Kidney (tissue), 13 donors: ENCODE measurements at regions not wholly inside any gene's neighbourhood (a gene's known extent, or its start where the extent isn't known, plus 50 kb on each side); places are given as distances from the start of the nearest gene placed in this dataset.
"Not testable (repeated sequence)": the region's sequence is repeated elsewhere in the genome, so short reads cannot be mapped to it uniquely, and the experiment has no call there.

Experiments used
- DNase-seq, 5 donors: peaks; one replicate each; pipeline ENCODE4 v3.0.0-alpha.2; 2013 to 2020
- FAIRE-seq: peaks from 2 replicates; lab custom pipeline; 2012; peaks lifted over from hg19 to GRCh38; lab: Jason Lieb, UNC
- H3K27ac ChIP-seq, 2 donors: one replicate each; pipeline ENCODE4 v1.7.0; 2013; ENCODE audit warnings: low read depth in 2 of 2, low read length in 2 of 2, inconsistent platforms in 1 of 2
- H3K27me3 ChIP-seq: one replicate; pipeline ENCODE4 v1.7.1; 2013; ENCODE audit warnings: low read length, inconsistent platforms; ENCODE audit not compliant: control insufficient read depth, insufficient read depth
- H3K36me3 ChIP-seq, 3 donors: one replicate each; pipeline versions ENCODE4 v1.7.0 to v1.7.1; 2013; ENCODE audit warnings: low read length in 3 of 3, control low read depth in 1 of 3, inconsistent platforms in 1 of 3; ENCODE audit not compliant: insufficient read depth in 3 of 3, control insufficient read depth in 2 of 3
- H3K4me1 ChIP-seq, 3 donors: one replicate each; pipeline versions ENCODE4 v1.7.0 to v1.7.1; 2013; ENCODE audit warnings: low read length in 3 of 3, inconsistent platforms in 1 of 3, low read depth in 1 of 3; ENCODE audit not compliant: control insufficient read depth in 2 of 3, insufficient read depth in 2 of 3
- H3K4me3 ChIP-seq, 3 donors: one replicate each; pipeline versions ENCODE4 v1.7.0 to v1.8.1; 2013; ENCODE audit warnings: low read length in 3 of 3, control low read depth in 1 of 3, inconsistent platforms in 1 of 3
- H3K9ac ChIP-seq, 3 donors: one replicate each; pipeline versions ENCODE4 v1.7.0 to v1.7.1; 2013; ENCODE audit warnings: low read length in 3 of 3, control low read depth in 1 of 3, inconsistent platforms in 1 of 3
- H3K9me3 ChIP-seq, 3 donors: one replicate each; pipeline versions ENCODE4 v1.7.0 to v1.7.1; 2013; ENCODE audit warnings: low read length in 3 of 3, control low read depth in 1 of 3, inconsistent platforms in 1 of 3; ENCODE audit not compliant: control insufficient read depth in 2 of 3, insufficient read depth in 1 of 3
- intact Hi-C: fragments of 100-400 bp; cut with DNase I; formaldehyde crosslinking; loops from one replicate; pipeline ENCODE4 v1.11.1; 2022
- TF ChIP-seq, protein P1 (sequence below): IDR thresholded peaks from 3 replicates; pipeline ENCODE4 v1.5.1; 2012; ENCODE audit warnings: mild to moderate bottlenecking, moderate library complexity, borderline replicate concordance; ENCODE audit not compliant: insufficient read depth; ENCODE audit errors: extremely low read depth
- donor health status: control.
- donor health status: control.
- donor health status: control.
- donor health status: control.
- donor health status: control.
- donor health status: DM: yes; HTN: yes; CAD: no.
- donor health status: Normal renal cell carcinoma (clear cell type).

DNA sequence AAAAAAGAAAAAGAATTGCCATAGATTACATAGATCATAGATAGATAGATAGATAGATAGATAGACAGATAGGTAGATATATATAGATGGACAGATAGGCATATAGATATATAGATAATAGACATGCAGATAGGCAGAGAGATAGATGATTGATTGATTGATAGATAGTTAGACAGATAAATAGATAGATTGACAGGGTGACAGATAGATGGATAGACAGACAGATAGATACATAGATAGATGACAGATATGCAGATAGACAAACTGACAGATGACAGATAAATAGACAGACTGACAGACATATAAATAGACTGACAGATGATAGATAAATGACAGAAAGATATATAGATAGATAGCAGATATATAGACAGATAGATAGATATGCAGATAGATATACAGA is 474.0 kb downstream of the IRS2 start:
- FAIRE-seq (no peak), DNase-seq (no peak)
- H3K9me3 ChIP-seq, result peaks cover 0 to 5% (median 0%) of the 10 kb centered on the region in 3 donors
- H3K4me3 ChIP-seq, result no peak overlapping the region
- TF ChIP-seq, protein P1, sequence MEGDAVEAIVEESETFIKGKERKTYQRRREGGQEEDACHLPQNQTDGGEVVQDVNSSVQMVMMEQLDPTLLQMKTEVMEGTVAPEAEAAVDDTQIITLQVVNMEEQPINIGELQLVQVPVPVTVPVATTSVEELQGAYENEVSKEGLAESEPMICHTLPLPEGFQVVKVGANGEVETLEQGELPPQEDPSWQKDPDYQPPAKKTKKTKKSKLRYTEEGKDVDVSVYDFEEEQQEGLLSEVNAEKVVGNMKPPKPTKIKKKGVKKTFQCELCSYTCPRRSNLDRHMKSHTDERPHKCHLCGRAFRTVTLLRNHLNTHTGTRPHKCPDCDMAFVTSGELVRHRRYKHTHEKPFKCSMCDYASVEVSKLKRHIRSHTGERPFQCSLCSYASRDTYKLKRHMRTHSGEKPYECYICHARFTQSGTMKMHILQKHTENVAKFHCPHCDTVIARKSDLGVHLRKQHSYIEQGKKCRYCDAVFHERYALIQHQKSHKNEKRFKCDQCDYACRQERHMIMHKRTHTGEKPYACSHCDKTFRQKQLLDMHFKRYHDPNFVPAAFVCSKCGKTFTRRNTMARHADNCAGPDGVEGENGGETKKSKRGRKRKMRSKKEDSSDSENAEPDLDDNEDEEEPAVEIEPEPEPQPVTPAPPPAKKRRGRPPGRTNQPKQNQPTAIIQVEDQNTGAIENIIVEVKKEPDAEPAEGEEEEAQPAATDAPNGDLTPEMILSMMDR, result no peak
- H3K36me3 ChIP-seq, result no peaks in the 10 kb centered on the region
- intact Hi-C loops, result no loop called here
- no peaks in the 10 kb centered on the region for H3K27me3 ChIP-seq
- H3K27ac ChIP-seq, result no peak overlapping the region
- no peaks in the 10 kb centered on the region for H3K4me1 ChIP-seq
- H3K9ac ChIP-seq, result no peak overlapping the region

DNA sequence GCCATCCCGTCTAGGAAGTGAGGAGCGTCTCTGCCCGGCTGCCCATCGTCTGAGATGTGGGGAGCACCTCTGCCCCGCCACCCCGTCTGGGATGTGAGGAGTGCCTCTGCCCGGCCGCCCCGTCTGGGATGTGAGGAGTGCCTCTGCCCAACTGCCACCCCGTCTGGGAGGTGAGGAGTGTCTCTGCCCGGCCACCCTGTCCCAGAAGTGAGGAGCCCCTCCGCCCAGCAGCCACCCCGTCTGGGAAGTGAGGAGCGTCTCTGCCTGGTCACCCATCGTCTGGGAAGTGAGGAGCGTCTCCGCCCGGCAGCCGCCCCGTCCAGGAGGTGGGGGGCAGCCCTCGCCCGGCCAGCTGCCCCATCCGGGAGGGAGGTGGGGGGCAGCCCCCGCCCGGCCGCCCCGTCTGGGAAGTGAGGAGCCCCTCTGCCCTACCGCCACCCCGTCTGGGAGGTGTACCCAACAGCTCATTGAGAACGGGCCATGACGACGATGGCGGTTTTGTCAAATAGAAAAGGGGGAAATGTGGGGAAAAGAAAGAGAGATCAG is 474.9 kb downstream of the IRS2 start:
- H3K4me1 ChIP-seq, H3K27me3 ChIP-seq, FAIRE-seq, H3K36me3 ChIP-seq, H3K27ac ChIP-seq, H3K9me3 ChIP-seq, H3K4me3 ChIP-seq, H3K9ac ChIP-seq, intact Hi-C loops, DNase-seq: not testable (repeated sequence)

DNA sequence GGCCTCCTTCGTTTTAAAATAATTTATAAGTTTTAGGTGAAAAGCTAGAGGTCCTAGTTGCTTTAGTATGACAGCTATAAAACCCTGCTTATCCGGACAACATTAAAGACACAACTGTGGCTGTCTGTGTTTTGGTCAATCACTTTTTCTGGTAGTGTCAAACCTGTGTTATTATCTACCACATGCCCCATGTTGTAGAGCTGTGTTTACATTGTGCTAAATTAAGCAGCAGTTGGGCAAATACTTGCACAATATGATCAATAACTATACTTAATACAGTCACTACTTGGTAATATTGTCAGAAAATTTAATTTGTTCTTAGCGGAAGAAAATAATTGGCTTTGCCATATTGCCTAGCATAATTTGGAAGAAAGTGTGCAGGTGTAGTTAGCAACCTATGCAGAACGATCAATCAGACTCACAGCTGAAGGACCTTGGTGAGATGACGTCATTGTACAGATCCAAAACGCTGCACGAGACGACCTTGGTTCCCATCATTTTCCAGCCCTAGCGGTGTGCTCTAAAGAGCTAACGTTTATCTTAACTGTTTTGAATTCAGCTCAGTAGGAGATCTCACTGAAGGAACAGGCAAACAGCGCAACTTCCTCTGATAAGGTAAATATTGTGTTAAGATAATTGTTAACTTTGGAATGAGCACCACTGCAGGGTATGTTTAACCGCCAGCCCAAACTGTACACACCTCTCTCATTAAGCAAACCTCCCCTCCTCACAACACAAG is 476.6 kb downstream of the IRS2 start:
- H3K9ac ChIP-seq, result no peak overlapping the region
- FAIRE-seq (no peak), DNase-seq (no peak)
- no peaks in the 10 kb centered on the region for H3K36me3 ChIP-seq
- no peak overlapping the region for H3K27ac ChIP-seq
- intact Hi-C loops, result no loop called here
- no peaks in the 10 kb centered on the region for H3K4me1 ChIP-seq
- TF ChIP-seq, protein P1, result no peak
- H3K27me3 ChIP-seq, result no peaks in the 10 kb centered on the region
- no peaks in the 10 kb centered on the region for H3K9me3 ChIP-seq
- no peak overlapping the region for H3K4me3 ChIP-seq

DNA sequence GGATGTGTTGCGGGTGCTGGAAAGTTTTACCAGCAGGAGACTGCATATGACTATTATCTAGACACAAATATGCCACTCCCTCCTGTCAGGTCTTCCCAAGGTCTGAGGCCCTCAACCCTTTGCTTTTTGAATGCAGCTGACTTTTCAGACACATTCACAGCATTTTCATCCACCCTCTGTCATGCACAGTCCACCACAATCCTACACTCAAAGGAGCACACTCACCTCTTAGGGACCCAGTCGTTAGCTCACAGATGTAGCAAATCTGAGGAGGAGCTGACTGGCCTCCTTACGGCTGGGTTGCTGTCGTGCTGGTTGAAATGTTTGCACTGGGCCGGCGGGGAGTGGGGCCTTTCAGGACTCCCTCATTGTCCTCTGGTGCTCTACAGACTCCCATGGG is 479.4 kb downstream of the IRS2 start:
- no peaks in the 10 kb centered on the region for H3K9me3 ChIP-seq
- no peak overlapping the region for H3K4me3 ChIP-seq
- TF ChIP-seq, protein P1, result no peak
- H3K4me1 ChIP-seq, result no peaks in the 10 kb centered on the region
- DNase-seq (no peak), FAIRE-seq (no peak)
- no peak overlapping the region for H3K27ac ChIP-seq
- no peaks in the 10 kb centered on the region for H3K27me3 ChIP-seq
- H3K36me3 ChIP-seq, result no peaks in the 10 kb centered on the region
- intact Hi-C loops, result no loop called here
- no peak overlapping the region for H3K9ac ChIP-seq
